Fibroblast of skin of abdomen (primary cell): ENCODE measurements at regions not wholly inside any gene's neighbourhood (a gene's known extent, or its start where the extent isn't known, plus 50 kb on each side); places are given as distances from the start of the nearest gene placed in this dataset.

Experiments used
- DNase-seq: peaks from one replicate; pipeline ENCODE4 v3.0.0-alpha.2; 2013

- no peak for DNase-seq
Measured at GRCh38 chr20:24334830-24335229, 134.6 kb upstream of the SYNDIG1 start.

GRCh38 chr20:24332956-24333355, 136.5 kb upstream of the SYNDIG1 start:
- DNase-seq = no peak

GRCh38 chr20:24331939-24332338, 137.5 kb upstream of the SYNDIG1 start:
- no peak for DNase-seq

- DNase-seq = peak; percentile 8
Measured at GRCh38 chr20:24328901-24329300, 140.5 kb upstream of the SYNDIG1 start.

- DNase-seq = no peak
Measured at GRCh38 chr20:24321973-24322372, 147.5 kb upstream of the SYNDIG1 start.

- no peak for DNase-seq
Measured at GRCh38 chr20:24318569-24319352, 150.7 kb upstream of the SYNDIG1 start.

- DNase-seq = no peak
Measured at GRCh38 chr20:24317224-24317623, 152.2 kb upstream of the SYNDIG1 start.

GRCh38 chr20:24316731-24317130, 152.7 kb upstream of the SYNDIG1 start:
- DNase-seq = no peak

- no peak for DNase-seq
Measured at GRCh38 chr20:24314053-24314452, 155.4 kb upstream of the SYNDIG1 start.

GRCh38 chr20:24309596-24309995, 159.8 kb upstream of the SYNDIG1 start:
- DNase-seq = peak; percentile 65

GRCh38 chr20:24305371-24305770, 164.1 kb upstream of the SYNDIG1 start:
- DNase-seq = no peak

GRCh38 chr20:24304291-24304690, 165.1 kb upstream of the SYNDIG1 start:
- DNase-seq = no peak

- peak; percentile 9 for DNase-seq
Measured at GRCh38 chr20:24303393-24304170, 165.8 kb upstream of the SYNDIG1 start.

GRCh38 chr20:24297993-24298392, 171.4 kb upstream of the SYNDIG1 start:
- DNase-seq = no peak

GRCh38 chr20:24296477-24297261, 172.8 kb upstream of the SYNDIG1 start:
- DNase-seq = no peak

- no peak for DNase-seq
Measured at GRCh38 chr20:24291014-24291413, 178.4 kb upstream of the SYNDIG1 start.

GRCh38 chr20:24289737-24290481, 179.5 kb upstream of the SYNDIG1 start:
- no peak for DNase-seq

- no peak for DNase-seq
Measured at GRCh38 chr20:24283186-24283585, 186.2 kb upstream of the SYNDIG1 start.

GRCh38 chr20:24277196-24277595, 192.2 kb upstream of the SYNDIG1 start:
- DNase-seq = no peak

GRCh38 chr20:24275946-24276705, 193.3 kb upstream of the SYNDIG1 start:
- no peak for DNase-seq

GRCh38 chr20:24273251-24273650, 196.2 kb upstream of the SYNDIG1 start:
- DNase-seq = no peak

GRCh38 chr20:24261351-24261750, 208.1 kb upstream of the SYNDIG1 start:
- DNase-seq = no peak
